BJ (cell line): ENCODE measurements at regions not wholly inside any gene's neighbourhood (a gene's known extent, or its start where the extent isn't known, plus 50 kb on each side); places are given as distances from the start of the nearest gene placed in this dataset.

Experiments
- CTCF ChIA-PET: fragments of 350-600 bp; formaldehyde crosslinking; extraction: SDS; loops from one replicate; lab custom pipeline; 2021; ENCODE audit warnings: antibody characterized with exemption, inconsistent platforms; lab: Yijun Ruan, JAX
- POLR2A ChIA-PET: fragments of 300-600 bp; sonication (Branson Sonifier 250); formaldehyde crosslinking; extraction: SDS; loops from one replicate; lab custom pipeline; 2021; ENCODE audit warnings: antibody characterized with exemption; lab: Charles Lee
- DNase-seq: peaks from one replicate; pipeline ENCODE4 v3.0.0-alpha.2; 2011; ENCODE audit warnings: low read depth
- H3K27me3 ChIP-seq: 2 replicates; pipeline ENCODE4 v1.6.0; 2011; ENCODE audit warnings: low read length; ENCODE audit not compliant: control insufficient read depth, insufficient read depth
- H3K36me3 ChIP-seq: 2 replicates; pipeline ENCODE4 v1.5.1; 2011; ENCODE audit warnings: low read length; ENCODE audit not compliant: control insufficient read depth, insufficient read depth
- H3K4me3 ChIP-seq: 2 replicates; pipeline ENCODE4 v1.5.1; 2011; ENCODE audit warnings: low read depth, mild to moderate bottlenecking, control low read depth, low read length
- TF ChIP-seq, protein P1 (sequence below): IDR thresholded peaks from 2 replicates; pipeline ENCODE4 v1.5.1; 2011; ENCODE audit warnings: low read depth, mild to moderate bottlenecking, control low read depth, inconsistent platforms, low read length, moderate library complexity; ENCODE audit not compliant: insufficient read depth

DNA sequence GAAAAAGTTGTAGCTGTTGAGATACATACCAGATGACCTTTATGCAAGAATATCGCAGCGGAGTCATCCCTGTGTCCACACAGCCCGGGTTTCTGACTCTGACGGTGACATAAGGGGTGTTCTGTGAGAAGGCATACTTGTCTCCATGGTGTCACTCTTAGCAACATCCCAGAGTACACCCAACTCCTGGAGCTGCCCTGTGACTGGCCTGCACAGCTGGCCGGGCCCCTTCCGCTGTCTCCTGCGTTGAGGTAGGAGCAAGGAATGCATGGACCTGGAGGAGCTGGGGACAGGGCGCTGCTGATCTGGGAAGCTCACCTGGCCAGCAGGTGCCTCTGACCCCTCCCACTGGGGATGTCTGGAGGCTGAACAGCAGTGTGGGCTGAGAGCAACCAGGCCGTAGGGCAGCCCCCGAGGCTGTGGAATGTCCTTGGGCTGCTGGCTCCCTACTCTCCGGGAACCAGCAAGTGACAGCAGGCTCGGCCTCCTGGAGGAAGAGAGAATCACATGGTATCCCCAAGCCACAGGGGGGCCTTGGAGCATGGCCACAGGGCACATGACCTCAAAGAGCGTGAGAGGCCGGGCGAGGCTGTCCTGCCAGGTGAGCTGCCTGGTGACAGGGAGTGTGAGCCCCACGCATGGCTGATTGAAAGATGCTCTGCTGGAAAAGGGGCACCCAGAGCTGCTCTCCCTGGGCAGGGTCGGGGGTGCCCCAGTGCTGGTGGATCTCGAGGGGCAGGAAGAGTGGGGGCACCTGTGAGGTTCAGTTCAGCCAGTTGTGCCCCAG, 113.4 kb downstream of the MRPL36 start:
- POLR2A ChIA-PET: no interaction called here
- peaks cover 2% of the 10 kb centered on the region for H3K27me3 ChIP-seq
- CTCF ChIA-PET: no interaction called here
- DNase-seq: no peak
- TF ChIP-seq, protein P1, sequence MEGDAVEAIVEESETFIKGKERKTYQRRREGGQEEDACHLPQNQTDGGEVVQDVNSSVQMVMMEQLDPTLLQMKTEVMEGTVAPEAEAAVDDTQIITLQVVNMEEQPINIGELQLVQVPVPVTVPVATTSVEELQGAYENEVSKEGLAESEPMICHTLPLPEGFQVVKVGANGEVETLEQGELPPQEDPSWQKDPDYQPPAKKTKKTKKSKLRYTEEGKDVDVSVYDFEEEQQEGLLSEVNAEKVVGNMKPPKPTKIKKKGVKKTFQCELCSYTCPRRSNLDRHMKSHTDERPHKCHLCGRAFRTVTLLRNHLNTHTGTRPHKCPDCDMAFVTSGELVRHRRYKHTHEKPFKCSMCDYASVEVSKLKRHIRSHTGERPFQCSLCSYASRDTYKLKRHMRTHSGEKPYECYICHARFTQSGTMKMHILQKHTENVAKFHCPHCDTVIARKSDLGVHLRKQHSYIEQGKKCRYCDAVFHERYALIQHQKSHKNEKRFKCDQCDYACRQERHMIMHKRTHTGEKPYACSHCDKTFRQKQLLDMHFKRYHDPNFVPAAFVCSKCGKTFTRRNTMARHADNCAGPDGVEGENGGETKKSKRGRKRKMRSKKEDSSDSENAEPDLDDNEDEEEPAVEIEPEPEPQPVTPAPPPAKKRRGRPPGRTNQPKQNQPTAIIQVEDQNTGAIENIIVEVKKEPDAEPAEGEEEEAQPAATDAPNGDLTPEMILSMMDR: no peak
- no peak overlapping the region for H3K4me3 ChIP-seq
- no peaks in the 10 kb centered on the region for H3K36me3 ChIP-seq

DNA sequence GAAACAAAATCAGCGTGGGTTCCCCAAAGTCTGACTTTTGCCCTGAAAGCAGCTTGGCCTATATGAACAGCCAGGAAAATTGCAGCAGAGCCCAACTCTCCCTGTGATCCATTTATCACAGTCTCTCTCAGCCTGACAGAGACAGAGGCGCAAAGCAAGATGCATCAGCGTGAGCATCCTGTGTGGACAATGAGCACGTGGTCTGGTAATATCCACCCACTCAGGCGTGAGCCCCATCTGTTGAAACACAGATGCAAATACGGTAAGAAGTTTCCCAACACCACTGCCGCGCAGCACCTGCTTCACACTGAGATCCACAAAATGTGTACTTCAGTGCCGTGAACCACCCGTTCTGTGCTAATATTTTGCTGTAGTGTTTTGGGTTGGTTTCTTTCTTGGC, 114.6 kb downstream of the MRPL36 start:
- CTCF ChIA-PET: no interaction called here
- POLR2A ChIA-PET: no interaction called here
- H3K27me3 ChIP-seq: peaks cover 2% of the 10 kb centered on the region
- TF ChIP-seq, protein P1: no peak
- DNase-seq: no peak
- H3K36me3 ChIP-seq: no peaks in the 10 kb centered on the region
- no peak overlapping the region for H3K4me3 ChIP-seq

DNA sequence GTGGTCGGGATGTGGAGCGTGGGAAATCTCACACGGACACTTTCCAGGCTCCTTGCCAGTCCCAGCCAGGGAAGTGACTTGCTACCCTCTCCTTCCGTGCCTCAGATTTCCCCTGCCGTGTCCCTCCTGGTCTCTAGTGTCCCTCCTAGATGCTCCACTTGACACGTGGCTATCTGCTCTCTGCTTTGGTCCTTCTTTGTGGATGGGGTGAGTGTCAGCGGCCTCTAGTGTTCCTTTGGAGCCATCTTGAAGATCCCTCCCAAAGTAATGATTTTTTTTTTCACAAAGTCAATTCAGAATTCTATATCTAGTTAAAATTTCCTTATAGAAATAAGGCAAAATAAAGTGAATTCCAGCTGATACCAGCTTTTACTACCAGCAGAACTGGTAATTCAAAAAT, 117.7 kb downstream of the MRPL36 start:
- ChIA-PET POLR2A (no interaction called here), CTCF (no interaction called here)
- no peak for DNase-seq
- H3K27me3 ChIP-seq: peaks cover 2% of the 10 kb centered on the region
- no peak overlapping the region for H3K4me3 ChIP-seq
- no peaks in the 10 kb centered on the region for H3K36me3 ChIP-seq
- TF ChIP-seq, protein P1: no peak

DNA sequence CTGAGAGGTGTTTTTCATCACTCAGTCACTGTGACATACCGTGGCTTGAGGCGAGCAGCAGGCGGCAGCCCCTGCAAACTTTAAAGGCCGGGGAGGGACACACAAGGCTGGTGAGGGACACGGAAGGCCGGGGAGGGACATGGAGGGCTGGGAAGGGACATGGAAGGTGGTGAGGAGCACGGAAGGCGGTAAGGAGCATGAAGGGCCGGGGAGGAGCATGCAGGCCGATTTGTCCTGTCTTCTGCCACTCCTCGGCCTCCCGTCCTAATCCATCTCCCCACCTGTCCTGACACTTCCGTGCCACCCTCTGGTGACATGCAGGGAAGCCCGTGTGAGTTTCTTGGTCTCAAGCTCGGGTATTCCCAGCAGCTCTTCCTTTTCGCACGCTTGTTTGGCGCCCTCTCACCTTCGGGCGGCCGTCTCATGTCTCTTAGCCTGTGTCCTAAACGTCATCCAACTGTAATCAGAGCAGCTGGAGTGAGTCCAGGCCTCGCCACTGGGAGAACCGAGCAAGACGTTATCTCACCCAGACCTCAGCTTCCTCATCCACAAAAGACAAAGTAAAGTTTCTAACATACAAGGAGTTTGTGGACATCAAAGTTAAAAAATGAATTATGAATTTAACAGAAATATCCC, 126.5 kb downstream of the MRPL36 start:
- CTCF ChIA-PET: no interaction called here
- peaks cover 10% of the 10 kb centered on the region for H3K27me3 ChIP-seq
- DNase-seq: no peak
- POLR2A ChIA-PET: no interaction called here
- no peaks in the 10 kb centered on the region for H3K36me3 ChIP-seq
- TF ChIP-seq, protein P1: no peak
- no peak overlapping the region for H3K4me3 ChIP-seq

DNA sequence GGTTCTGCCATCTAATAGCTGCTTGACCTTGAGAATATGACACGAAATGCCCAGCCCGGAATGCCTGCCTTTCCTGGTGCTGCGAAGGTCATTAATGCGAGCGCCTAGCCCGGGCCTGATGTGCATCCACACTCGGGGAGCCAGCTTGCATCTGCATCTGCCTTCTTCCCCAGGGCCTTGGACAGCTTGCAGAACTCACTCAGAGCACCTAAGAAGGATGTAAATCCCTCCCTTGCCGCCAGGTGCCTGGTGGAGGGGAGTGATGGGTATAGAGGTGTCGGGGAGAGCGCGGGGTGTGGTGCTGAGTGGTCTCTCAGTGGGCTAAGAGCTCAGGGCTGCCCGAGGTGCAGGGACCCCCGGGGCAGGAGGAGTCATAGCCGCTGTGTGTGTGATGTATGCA, 127.2 kb downstream of the MRPL36 start:
- ChIA-PET POLR2A (no interaction called here), CTCF (no interaction called here)
- peaks cover 11% of the 10 kb centered on the region for H3K27me3 ChIP-seq
- H3K36me3 ChIP-seq: no peaks in the 10 kb centered on the region
- H3K4me3 ChIP-seq: no peak overlapping the region
- TF ChIP-seq, protein P1: no peak
- no peak for DNase-seq
